Trophoblast cell (in vitro differentiated cells and primary cell): ENCODE measurements at regions not wholly inside any gene's neighbourhood (a gene's known extent, or its start where the extent isn't known, plus 50 kb on each side); places are given as distances from the start of the nearest gene placed in this dataset.

ENCODE experiments used
- DNase-seq, 2 donors: peaks; one replicate each; pipeline ENCODE4 v3.0.0-alpha.2; 2016
- H2AFZ ChIP-seq: 2 replicates; pipeline ENCODE4 v1.6.1; 2013; ENCODE audit warnings: low read length, moderate library complexity, mild to moderate bottlenecking; ENCODE audit not compliant: insufficient read depth, poor library complexity
- H2AK5ac ChIP-seq: 2 replicates; pipeline ENCODE4 v1.6.1; 2013; ENCODE audit warnings: mild to moderate bottlenecking, low read length
- H2BK120ac ChIP-seq: 2 replicates; pipeline ENCODE4 v1.6.1; 2013; ENCODE audit warnings: low read length, mild to moderate bottlenecking, moderate library complexity; ENCODE audit not compliant: insufficient read depth, poor library complexity
- H2BK12ac ChIP-seq: 2 replicates; pipeline ENCODE4 v1.6.1; 2013; ENCODE audit warnings: mild to moderate bottlenecking, low read length, moderate library complexity
- H2BK5ac ChIP-seq: 2 replicates; pipeline ENCODE4 v1.6.1; 2013; ENCODE audit warnings: low read length, low read depth, moderate library complexity, mild to moderate bottlenecking; ENCODE audit not compliant: poor library complexity
- H3K14ac ChIP-seq: 2 replicates; pipeline ENCODE4 v1.6.1; 2013; ENCODE audit warnings: mild to moderate bottlenecking, low read length
- H3K18ac ChIP-seq: 2 replicates; pipeline ENCODE4 v1.6.1; 2013; ENCODE audit warnings: mild to moderate bottlenecking, low read length
- H3K23ac ChIP-seq: 2 replicates; pipeline ENCODE4 v1.6.1; 2013; ENCODE audit warnings: low read length
- H3K27ac ChIP-seq: 2 replicates; pipeline ENCODE4 v1.5.1; 2013; ENCODE audit warnings: low read depth, mild to moderate bottlenecking, inconsistent platforms, low read length, moderate library complexity
- H3K27me3 ChIP-seq: 2 replicates; pipeline ENCODE4 v1.6.1; 2013; ENCODE audit warnings: inconsistent platforms, mild to moderate bottlenecking, low read length, moderate library complexity; ENCODE audit not compliant: insufficient read depth
- H3K36me3 ChIP-seq, 2 experiments: 1 replicate in 1 of 2; 2 replicates in 1 of 2; pipeline ENCODE4 v1.6.1; 2013; ENCODE audit warnings: low read length in 2 of 2, mild to moderate bottlenecking in 2 of 2, moderate library complexity in 1 of 2; ENCODE audit not compliant: insufficient read depth in 2 of 2, control insufficient read depth in 1 of 2
- H3K4ac ChIP-seq: 2 replicates; pipeline ENCODE4 v1.6.1; 2013; ENCODE audit warnings: low read depth, mild to moderate bottlenecking, low read length, moderate library complexity
- H3K4me1 ChIP-seq, 2 experiments: 1 replicate in 1 of 2; 2 replicates in 1 of 2; pipeline ENCODE4 v1.6.1; 2013; ENCODE audit warnings: low read length in 2 of 2, mild to moderate bottlenecking in 2 of 2, moderate library complexity in 1 of 2; ENCODE audit not compliant: insufficient read depth in 2 of 2, control insufficient read depth in 1 of 2
- H3K4me2 ChIP-seq: 2 replicates; pipeline ENCODE4 v1.6.1; 2013; ENCODE audit warnings: inconsistent platforms, mild to moderate bottlenecking, low read length, moderate library complexity
- H3K4me3 ChIP-seq: 2 replicates; pipeline ENCODE4 v1.5.1; 2013; ENCODE audit warnings: mild to moderate bottlenecking, low read depth, low read length, inconsistent platforms
- H3K79me1 ChIP-seq: one replicate; pipeline ENCODE4 v1.6.1; 2013; ENCODE audit warnings: low read length
- H3K79me2 ChIP-seq: 2 replicates; pipeline ENCODE4 v1.6.1; 2013; ENCODE audit warnings: low read length, mild to moderate bottlenecking; ENCODE audit not compliant: control insufficient read depth, insufficient read depth, poor library complexity
- H3K9ac ChIP-seq: 2 replicates; pipeline ENCODE4 v1.6.1; 2013; ENCODE audit warnings: mild to moderate bottlenecking, low read length
- H3K9me3 ChIP-seq: 2 replicates; pipeline ENCODE4 v1.6.1; 2013; ENCODE audit warnings: low read depth, mild to moderate bottlenecking, control low read depth, inconsistent platforms, low read length; ENCODE audit not compliant: insufficient read depth
- H4K12ac ChIP-seq: 2 replicates; pipeline ENCODE4 v1.6.1; 2013; ENCODE audit warnings: low read depth, mild to moderate bottlenecking, low read length, moderate library complexity
- H4K8ac ChIP-seq: 2 replicates; pipeline ENCODE4 v1.6.1; 2013; ENCODE audit warnings: low read depth, mild to moderate bottlenecking, low read length, moderate library complexity
- H4K91ac ChIP-seq: one replicate; pipeline ENCODE4 v1.6.1; 2013; ENCODE audit warnings: low read depth, mild to moderate bottlenecking, low read length, moderate library complexity
- WGBS: extraction: QIAGEN DNeasy Blood & Tissue Kit; methylation state at CpG from one replicate; pipeline ENCODE4 v1.1.7; 2013; ENCODE audit warnings: missing lambda C conversion rate; ENCODE audit not compliant: insufficient read length, insufficient coverage; ENCODE audit errors: extremely low coverage; 5-methylcytosine and 5-hydroxymethylcytosine counted together

DNA sequence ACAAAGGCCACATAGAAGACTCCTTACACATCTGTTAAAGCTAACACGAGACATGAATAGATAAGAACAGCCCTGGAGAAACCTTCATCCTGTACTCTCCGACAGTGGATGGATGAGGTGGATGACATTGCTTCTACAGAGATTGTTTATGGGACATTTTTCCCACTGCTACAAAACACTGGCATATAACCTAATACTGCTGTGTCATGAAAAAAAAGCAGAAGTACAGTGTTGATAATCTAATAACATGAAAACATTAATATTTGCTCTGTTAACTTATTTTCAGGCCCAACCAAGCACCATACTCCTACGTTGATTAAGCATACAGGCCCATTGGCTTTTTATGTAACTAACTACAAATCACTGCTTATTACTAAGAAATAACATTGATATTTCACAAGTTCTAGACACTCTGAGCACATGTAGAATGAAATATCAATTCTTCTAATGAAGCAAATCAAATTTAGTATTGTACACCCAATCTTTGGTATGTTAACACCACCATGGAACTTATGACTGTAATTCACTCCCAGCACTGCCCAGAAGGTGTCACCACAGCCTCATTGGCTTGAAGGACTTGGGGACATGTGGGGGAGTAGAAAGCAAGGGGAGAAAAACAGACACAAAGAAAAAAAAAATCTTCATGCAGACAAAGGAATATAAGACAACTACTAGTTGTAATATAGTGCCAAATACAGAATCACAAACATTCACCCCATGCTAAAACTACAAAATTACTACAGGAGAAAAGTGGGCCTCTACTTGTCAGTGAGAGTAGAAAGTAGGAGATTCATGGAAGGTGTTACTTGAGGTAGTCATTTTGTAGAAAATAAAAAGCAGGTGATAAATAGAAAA, 330.0 kb upstream of the PMFBP1 start:
- Histone ChIP-seq H2BK12ac (no peak overlapping the region), H3K23ac (no peak overlapping the region), H3K36me3 (no peaks in the 10 kb centered on the region), H2AFZ (no peak overlapping the region), H4K8ac (no peak overlapping the region), H3K4me1 (no peaks in the 10 kb centered on the region), H3K4me2 (no peak overlapping the region), H4K12ac (no peak overlapping the region), H3K4me3 (no peak overlapping the region), H3K79me1 (no peaks in the 10 kb centered on the region), H2BK120ac (no peak overlapping the region), H3K27ac (no peak overlapping the region), H3K4ac (no peak overlapping the region), H3K9ac (no peak overlapping the region), H3K18ac (no peak overlapping the region), H3K9me3 (no peaks in the 10 kb centered on the region), H3K27me3 (no peaks in the 10 kb centered on the region), H2AK5ac (no peak overlapping the region), H4K91ac (no peak overlapping the region), H3K79me2 (no peaks in the 10 kb centered on the region), H2BK5ac (no peak overlapping the region), H3K14ac (no peak overlapping the region)
- peak; percentile 29 to 70 for DNase-seq
- WGBS = no CpG with 5 or more reads among the region's 3 CpGs

DNA sequence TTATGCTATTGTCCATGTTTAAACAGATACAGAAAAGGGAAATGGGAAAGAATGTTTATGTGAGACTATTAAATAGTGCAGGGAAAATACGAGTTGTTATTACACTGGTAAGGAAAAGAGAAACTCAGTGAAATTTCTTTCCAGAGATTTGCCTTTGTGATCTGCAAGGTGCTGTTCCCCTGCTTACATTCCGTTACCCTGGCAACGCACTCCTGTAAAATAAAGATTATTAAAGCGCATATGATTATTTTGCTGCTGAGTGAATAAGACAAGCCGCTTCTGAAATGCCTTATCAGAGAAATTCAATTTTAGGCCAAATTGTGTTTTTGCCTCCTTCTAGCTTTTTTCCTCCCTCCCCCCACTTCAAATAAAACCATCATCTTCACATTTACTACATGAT, 328.6 kb upstream of the PMFBP1 start:
- Histone ChIP-seq H3K79me2 (no peaks in the 10 kb centered on the region), H3K27me3 (no peaks in the 10 kb centered on the region), H3K9me3 (no peaks in the 10 kb centered on the region), H2BK120ac (no peak overlapping the region), H3K23ac (no peak overlapping the region), H3K9ac (no peak overlapping the region), H3K14ac (no peak overlapping the region), H2BK12ac (no peak overlapping the region), H4K91ac (no peak overlapping the region), H3K79me1 (no peaks in the 10 kb centered on the region), H3K4me3 (no peak overlapping the region), H3K36me3 (no peaks in the 10 kb centered on the region), H4K12ac (no peak overlapping the region), H3K4me2 (no peak overlapping the region), H2AFZ (no peak overlapping the region), H3K18ac (no peak overlapping the region), H2AK5ac (no peak overlapping the region), H3K4ac (no peak overlapping the region), H2BK5ac (no peak overlapping the region), H4K8ac (no peak overlapping the region), H3K4me1 (no peaks in the 10 kb centered on the region), H3K27ac (no peak overlapping the region)
- no CpG with 5 or more reads among the region's 5 CpGs for WGBS
- no peak for DNase-seq

DNA sequence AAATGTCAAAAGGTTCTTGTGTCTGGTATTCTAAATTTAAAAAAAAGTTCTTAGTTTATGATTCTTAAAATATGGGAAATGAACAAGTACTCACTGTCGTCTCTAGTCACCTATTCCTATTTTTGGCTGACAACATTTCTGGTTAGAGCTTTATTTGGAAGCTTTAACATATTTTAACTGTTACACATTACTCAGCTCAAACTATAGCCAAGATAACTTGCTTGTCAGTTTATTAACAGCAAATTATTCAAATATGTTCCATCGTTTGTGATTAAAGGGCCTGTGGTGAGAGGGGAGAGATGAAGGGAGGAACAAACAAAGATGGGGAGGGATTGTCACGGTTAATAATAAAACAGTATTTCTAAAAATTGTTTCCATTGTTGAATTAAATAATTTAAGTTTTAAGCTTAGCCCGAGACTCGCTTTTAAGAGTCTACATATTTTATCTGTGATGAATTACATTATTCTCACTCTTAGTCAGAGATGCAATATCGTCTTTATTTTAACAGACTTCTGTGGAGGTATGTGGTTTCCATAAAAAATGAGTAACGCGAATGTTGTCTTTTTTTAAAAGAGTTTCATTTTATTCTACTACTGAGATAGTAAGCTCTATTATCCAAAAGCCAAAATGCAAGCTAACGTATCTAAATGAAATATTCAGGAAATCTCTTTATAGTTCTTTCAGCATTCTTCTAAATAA, 321.9 kb upstream of the PMFBP1 start:
- H3K23ac ChIP-seq = no peak overlapping the region
- no peak overlapping the region for H3K18ac ChIP-seq
- no peak overlapping the region for H3K4me3 ChIP-seq
- H3K4me1 ChIP-seq = no peaks in the 10 kb centered on the region
- no peak overlapping the region for H2BK5ac ChIP-seq
- no peaks in the 10 kb centered on the region for H3K36me3 ChIP-seq
- H4K8ac ChIP-seq = no peak overlapping the region
- H4K12ac ChIP-seq = no peak overlapping the region
- no peaks in the 10 kb centered on the region for H3K79me1 ChIP-seq
- no peaks in the 10 kb centered on the region for H3K27me3 ChIP-seq
- H3K4ac ChIP-seq = no peak overlapping the region
- no peak overlapping the region for H2AFZ ChIP-seq
- DNase-seq = no peak
- H2BK120ac ChIP-seq = no peak overlapping the region
- H3K27ac ChIP-seq = no peak overlapping the region
- no peak overlapping the region for H2AK5ac ChIP-seq
- H3K4me2 ChIP-seq = no peak overlapping the region
- H3K79me2 ChIP-seq = no peaks in the 10 kb centered on the region
- H3K9ac ChIP-seq = no peak overlapping the region
- no peak overlapping the region for H3K14ac ChIP-seq
- no CpG with 5 or more reads among the region's 9 CpGs for WGBS
- H4K91ac ChIP-seq = no peak overlapping the region
- no peak overlapping the region for H2BK12ac ChIP-seq
- H3K9me3 ChIP-seq = no peaks in the 10 kb centered on the region

DNA sequence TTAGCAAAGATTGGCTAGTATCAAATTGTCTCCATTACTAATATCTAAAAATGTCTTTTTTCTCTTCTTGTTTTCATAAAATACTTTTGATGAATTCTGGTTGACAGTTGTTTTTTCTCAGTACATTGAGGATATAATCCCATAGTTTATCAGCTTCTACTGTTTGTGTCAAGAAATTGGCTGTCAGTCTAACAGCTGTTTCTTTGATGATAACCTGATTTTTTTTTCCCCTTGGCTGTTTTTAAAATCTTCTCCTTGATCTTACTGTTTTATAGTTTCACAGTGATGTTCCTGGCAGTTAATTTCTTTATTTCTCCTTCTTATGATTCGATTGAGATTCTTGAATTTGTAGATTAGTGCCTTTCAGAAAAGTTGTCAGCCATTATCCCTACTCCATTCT, 315.3 kb upstream of the PMFBP1 start:
- no peak overlapping the region for H2AK5ac ChIP-seq
- no peak overlapping the region for H3K27ac ChIP-seq
- H3K4me2 ChIP-seq = no peak overlapping the region
- no peak overlapping the region for H3K18ac ChIP-seq
- no peaks in the 10 kb centered on the region for H3K36me3 ChIP-seq
- no peak overlapping the region for H2BK5ac ChIP-seq
- no peak for DNase-seq
- H3K4ac ChIP-seq = no peak overlapping the region
- no peak overlapping the region for H2BK12ac ChIP-seq
- no peak overlapping the region for H3K14ac ChIP-seq
- no peak overlapping the region for H3K9ac ChIP-seq
- peaks cover 0 to 2% of the 10 kb centered on the region in 2 experiments for H3K4me1 ChIP-seq
- no peak overlapping the region for H3K23ac ChIP-seq
- H4K91ac ChIP-seq = no peak overlapping the region
- H3K79me2 ChIP-seq = no peaks in the 10 kb centered on the region
- H4K8ac ChIP-seq = no peak overlapping the region
- no peak overlapping the region for H2AFZ ChIP-seq
- H3K9me3 ChIP-seq = no peaks in the 10 kb centered on the region
- H3K79me1 ChIP-seq = no peaks in the 10 kb centered on the region
- no peak overlapping the region for H3K4me3 ChIP-seq
- WGBS = no CpG with 5 or more reads among the region's 1 CpG
- H3K27me3 ChIP-seq = no peaks in the 10 kb centered on the region
- no peak overlapping the region for H2BK120ac ChIP-seq
- H4K12ac ChIP-seq = no peak overlapping the region
